ENCODE measurements at regions not wholly inside any gene's neighbourhood (a gene's known extent, or its start where the extent isn't known, plus 50 kb on each side); places are given as distances from the start of the nearest gene placed in this dataset.
A peak's percentile ranks its signal among the peaks of the same experiment; 100 is the strongest.

- H3K4me3 ChIP-seq (replicated peaks; ENCODE audit: insufficient read depth, low read length), result no peak overlapping the region
- no peak overlapping the region for H3K27ac ChIP-seq (replicated peaks)
- TF ChIP-seq POLR2AphosphoS5 (IDR thresholded peaks at IDR 0.05; ENCODE audit: low read depth), result no peak
- no peak for TF ChIP-seq CTCF (IDR thresholded peaks at IDR 0.05; ENCODE audit: insufficient read depth, low read length)
- no peak for TF ChIP-seq SPI1 (IDR thresholded peaks at IDR 0.05; ENCODE audit: borderline replicate concordance, low read depth)
- no peak for TF ChIP-seq REST (IDR thresholded peaks at IDR 0.05; ENCODE audit: insufficient replicate concordance, low read depth)
- TF ChIP-seq GABPA (IDR thresholded peaks at IDR 0.05; ENCODE audit: low read depth), result no peak
- no peaks in the 10 kb centered on the region for H3K27me3 ChIP-seq (ENCODE audit: insufficient read depth, poor library complexity, severe bottlenecking)
- no peak for DNase-seq (ENCODE audit: low read depth in 1 of 2, low spot score in 1 of 2)
These were observed 282.6 kb downstream of the HAPSTR1 start for GRCh38 chr16:9374061-9374460.

GRCh38 chr16:9378876-9379275, 287.4 kb downstream of the HAPSTR1 start:
- TF ChIP-seq GABPA (IDR thresholded peaks at IDR 0.05; ENCODE audit: low read depth), result no peak
- no peak for TF ChIP-seq REST (IDR thresholded peaks at IDR 0.05; ENCODE audit: insufficient replicate concordance, low read depth)
- TF ChIP-seq CTCF (IDR thresholded peaks at IDR 0.05; ENCODE audit: insufficient read depth, low read length), result no peak
- TF ChIP-seq POLR2AphosphoS5 (IDR thresholded peaks at IDR 0.05; ENCODE audit: low read depth), result no peak
- TF ChIP-seq SPI1 (IDR thresholded peaks at IDR 0.05; ENCODE audit: borderline replicate concordance, low read depth), result no peak
- Histone ChIP-seq H3K4me3 (replicated peaks; ENCODE audit: insufficient read depth, low read length) (no peak overlapping the region), H3K27me3 (ENCODE audit: insufficient read depth, poor library complexity, severe bottlenecking) (no peaks in the 10 kb centered on the region), H3K27ac (replicated peaks) (no peak overlapping the region)
- peak; percentile 32 to 66 for DNase-seq (ENCODE audit: low read depth in 1 of 2, low spot score in 1 of 2)

GRCh38 chr16:9380221-9380620, 288.8 kb downstream of the HAPSTR1 start:
- DNase-seq (ENCODE audit: low read depth in 1 of 2, low spot score in 1 of 2), result no peak
- no peak overlapping the region for H3K4me3 ChIP-seq (replicated peaks; ENCODE audit: insufficient read depth, low read length)
- no peak overlapping the region for H3K27ac ChIP-seq (replicated peaks)
- TF ChIP-seq SPI1 (IDR thresholded peaks at IDR 0.05; ENCODE audit: borderline replicate concordance, low read depth) (no peak), CTCF (IDR thresholded peaks at IDR 0.05; ENCODE audit: insufficient read depth, low read length) (no peak), POLR2AphosphoS5 (IDR thresholded peaks at IDR 0.05; ENCODE audit: low read depth) (no peak), REST (IDR thresholded peaks at IDR 0.05; ENCODE audit: insufficient replicate concordance, low read depth) (no peak), GABPA (IDR thresholded peaks at IDR 0.05; ENCODE audit: low read depth) (no peak)
- H3K27me3 ChIP-seq (ENCODE audit: insufficient read depth, poor library complexity, severe bottlenecking), result no peaks in the 10 kb centered on the region
